Suppressor macrophage treated with lipopolysaccharide for 4 hours (primary cell): ENCODE measurements at regions not wholly inside any gene's neighbourhood (a gene's known extent, or its start where the extent isn't known, plus 50 kb on each side); places are given as distances from the start of the nearest gene placed in this dataset.
"Not testable (repeated sequence)": the region's sequence is repeated elsewhere in the genome, so short reads cannot be mapped to it uniquely, and the experiment has no call there.

Experiments used
- DNase-seq: peaks from one replicate; pipeline ENCODE4 v3.0.0-alpha.2; 2020

- DNase-seq: no peak
Observed at GRCh38 chr13:65353951-65354350, 1876.2 kb downstream of the PCDH9 start.

GRCh38 chr13:65353150-65353549, 1877.0 kb downstream of the PCDH9 start:
- not testable (repeated sequence) for DNase-seq

DNA sequence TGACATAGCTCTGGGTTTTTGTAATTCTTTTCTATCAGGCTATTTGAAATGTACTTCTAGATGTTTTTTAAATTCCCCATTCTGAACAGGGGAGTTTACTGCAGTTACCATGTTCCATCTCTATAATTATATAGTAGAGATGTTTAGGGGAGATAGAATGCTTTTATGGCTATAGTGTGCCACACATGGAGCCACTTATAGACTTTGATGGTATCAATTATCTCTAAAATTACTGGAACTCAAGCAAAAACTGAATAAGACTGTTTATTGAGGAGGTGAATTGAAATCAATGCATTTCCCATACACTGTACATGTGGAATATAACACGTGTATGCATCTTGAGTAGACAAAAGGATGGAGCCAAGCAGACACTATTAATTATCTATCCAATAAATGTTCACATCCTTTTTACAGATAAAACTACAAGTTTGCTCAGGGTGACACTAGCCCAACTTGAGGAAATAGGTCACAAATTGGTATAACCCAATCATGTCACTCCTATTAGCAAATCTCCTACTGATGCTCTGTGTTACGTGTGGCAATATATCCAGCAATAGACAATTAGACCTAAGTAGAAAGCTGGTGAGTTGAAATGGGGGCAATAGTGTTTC, 1882.6 kb downstream of the PCDH9 start:
- DNase-seq: no peak

DNA sequence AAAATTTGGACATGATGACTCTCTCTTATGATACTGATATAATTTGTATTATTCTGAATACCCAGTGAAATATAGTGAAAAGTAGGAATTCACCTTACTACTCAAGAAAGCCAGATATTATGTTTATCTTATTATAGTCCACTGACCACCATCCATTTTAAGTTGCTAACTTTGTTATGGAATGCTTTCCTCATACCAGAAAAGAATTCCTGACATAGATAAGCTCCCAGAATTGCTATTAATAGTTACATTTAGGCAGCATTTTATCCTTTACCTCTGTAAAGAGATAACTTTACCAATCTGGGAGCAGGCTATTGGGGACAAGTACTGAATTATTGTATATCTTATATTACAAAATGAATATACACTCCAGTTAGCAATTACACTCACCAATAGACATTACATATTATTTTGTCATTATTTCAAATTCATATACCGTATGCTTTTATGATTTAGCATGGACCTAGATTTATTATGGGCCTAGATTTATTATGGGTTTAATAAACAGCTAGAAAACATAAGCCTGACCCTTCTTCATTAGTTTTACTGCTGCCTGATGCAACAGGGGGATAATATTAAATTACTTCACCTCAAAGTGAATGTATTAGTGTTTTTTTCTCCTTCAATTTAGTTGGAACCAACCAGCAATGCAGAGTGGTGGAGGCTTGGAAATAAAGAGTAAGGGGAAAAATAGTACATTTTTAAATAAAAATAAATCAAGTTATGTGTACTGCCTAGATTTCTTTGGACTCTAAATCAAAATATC, 1886.1 kb downstream of the PCDH9 start:
- DNase-seq: no peak

- no peak for DNase-seq
Observed at GRCh38 chr13:65342541-65343337, 1887.4 kb downstream of the PCDH9 start.

- no peak for DNase-seq
Observed at GRCh38 chr13:65339241-65339640, 1890.9 kb downstream of the PCDH9 start.

DNA sequence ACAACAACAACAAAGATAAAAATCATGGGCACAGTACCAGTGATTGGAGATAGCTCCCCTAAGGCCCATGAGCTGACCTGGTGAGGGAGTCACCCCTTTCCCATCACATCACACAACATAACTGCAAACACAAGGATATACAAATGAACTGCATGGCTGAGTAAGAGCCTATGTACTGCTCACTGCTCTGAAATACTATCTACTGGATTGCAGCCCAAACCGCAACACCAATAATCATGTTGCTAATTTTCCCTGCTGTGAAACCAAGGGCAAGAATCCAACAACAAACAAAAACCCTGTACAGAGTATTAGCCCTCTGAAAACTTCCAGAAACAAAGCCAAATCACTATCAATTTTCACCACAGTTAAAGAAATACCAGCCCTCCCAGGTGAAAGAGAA, 1893.2 kb downstream of the PCDH9 start:
- no peak for DNase-seq

- DNase-seq: no peak
Observed at GRCh38 chr13:65336087-65336749, 1893.9 kb downstream of the PCDH9 start.

GRCh38 chr13:65330691-65331090, 1899.4 kb downstream of the PCDH9 start:
- DNase-seq: no peak

DNA sequence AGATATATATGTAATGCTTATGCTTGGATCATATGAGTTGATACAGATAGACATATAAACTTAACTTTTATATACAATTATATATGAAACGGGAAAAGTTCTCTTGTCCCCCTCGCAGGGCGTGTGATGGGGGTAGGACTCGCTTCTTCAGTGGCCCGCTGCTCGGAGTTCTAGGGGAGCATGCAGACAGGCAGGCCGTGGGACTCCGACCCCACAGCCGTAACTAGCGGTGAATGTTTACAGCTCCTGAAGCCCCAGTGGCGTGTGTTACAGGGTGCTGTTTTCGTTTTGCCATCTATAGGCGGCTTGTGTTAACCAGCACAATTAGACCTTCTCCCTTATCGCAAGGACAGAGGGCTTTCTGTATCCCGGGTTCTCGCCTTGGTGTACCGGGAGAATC, 1899.8 kb downstream of the PCDH9 start:
- no peak for DNase-seq

- DNase-seq: not testable (repeated sequence)
Observed at GRCh38 chr13:65323192-65323591, 1906.9 kb downstream of the PCDH9 start.

DNA sequence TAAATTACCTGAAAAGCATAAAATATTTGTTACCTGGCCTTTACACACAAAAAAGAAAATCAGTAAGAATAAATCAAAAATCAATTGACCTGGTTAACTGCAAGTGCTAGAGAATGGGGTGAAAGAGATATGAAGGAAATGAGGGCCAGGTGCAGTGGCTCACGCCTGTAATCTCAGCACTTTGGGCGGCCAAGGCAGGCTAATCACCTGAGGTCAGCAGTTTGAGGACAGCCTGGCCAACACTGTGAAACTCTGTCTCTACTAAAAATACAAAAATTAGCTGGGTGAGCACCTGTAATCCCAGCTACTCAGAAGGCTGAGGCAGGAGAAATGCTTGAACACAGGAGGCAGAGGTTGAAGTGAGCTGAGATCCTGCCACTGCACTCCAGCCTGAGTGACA, 1908.7 kb downstream of the PCDH9 start:
- not testable (repeated sequence) for DNase-seq

DNA sequence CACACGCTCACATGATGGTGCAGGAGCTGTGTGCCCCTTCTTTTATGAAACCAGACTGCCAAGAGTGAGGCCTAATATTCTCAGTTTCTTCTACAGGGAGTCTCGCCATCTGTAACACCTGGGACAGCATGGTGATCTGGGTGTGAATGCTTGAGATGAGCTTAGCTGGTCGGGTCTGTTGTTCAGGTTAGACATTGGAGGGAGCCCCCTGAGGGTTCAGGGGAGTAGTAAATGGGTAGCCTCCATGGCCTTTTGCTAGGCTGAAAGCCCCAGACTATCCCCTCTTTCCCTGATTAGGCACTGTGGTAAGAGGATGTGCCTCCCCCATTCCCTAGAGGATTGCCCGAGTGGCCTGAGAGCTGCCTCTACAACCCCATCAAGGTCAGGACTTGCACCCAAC, 1916.1 kb downstream of the PCDH9 start:
- no peak for DNase-seq

DNA sequence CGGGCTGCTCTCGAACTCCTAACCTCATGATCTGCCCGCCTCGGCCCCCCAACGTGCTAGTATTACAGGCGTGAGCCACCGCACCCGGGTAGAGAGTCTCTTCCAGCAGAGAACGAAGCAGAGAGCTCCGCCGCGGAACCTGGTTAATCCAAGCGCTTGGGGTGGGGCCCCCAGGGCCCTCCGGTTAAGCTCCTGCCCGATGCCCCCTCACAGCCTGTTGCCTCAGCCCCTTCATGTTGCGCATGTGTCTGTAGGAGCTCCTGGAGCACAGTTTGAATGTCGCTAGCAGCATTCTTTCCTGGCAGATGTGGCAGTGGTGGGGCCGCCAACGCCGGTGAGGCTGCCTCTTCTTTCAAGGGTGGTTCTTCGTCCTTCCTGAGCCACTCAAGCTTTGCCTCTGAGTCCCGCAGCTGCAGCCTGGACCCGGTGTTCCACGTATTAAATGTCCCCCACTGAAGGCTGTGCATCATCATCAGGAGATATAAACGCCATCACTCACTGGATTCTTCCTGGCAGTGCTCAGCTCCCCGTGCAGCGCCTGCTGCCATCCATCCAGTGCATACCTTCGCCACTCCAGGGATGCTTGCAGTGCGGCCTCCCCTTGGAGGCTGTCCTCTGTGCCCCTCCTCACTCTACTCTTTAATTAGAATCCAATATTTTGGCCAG, 1919.3 kb downstream of the PCDH9 start:
- no peak for DNase-seq

DNA sequence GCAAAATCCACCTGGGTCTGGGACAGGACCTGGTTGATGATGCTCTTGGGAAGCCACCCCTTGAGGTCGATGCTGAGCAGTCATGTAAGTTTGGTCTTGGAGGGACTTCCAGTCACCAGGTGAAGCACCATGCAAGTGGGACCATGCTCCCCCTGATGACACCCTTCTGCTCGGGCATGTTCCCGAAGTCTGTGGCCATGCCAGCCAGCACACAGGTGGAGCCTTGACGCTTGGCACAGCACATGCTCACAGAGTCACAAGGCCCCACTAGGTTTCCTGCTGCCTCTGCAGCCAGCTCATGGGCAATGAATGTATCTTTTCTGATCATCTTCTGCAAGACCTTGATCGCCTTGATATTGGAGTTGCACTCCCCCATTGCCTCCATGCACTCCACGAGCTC, 1920.2 kb downstream of the PCDH9 start:
- DNase-seq: no peak

DNA sequence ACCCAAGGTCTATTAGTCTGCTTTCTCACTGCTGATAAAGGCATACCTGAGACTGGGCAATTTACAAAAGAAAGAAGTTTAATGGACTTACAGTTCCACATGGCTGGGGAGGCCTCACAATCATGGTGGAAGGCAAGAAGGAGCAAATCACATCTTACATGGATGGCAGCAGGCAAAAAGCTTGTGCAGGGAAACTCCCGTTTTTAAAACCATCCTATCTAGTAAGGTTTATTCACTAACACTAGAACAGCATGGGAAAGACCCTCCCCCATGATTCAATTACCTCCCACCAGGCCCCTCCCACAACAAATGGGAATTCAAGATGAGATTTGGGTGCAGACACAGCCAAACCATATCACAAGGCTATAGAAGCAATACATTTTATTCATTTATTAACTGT, 1921.4 kb downstream of the PCDH9 start:
- DNase-seq: not testable (repeated sequence)

DNA sequence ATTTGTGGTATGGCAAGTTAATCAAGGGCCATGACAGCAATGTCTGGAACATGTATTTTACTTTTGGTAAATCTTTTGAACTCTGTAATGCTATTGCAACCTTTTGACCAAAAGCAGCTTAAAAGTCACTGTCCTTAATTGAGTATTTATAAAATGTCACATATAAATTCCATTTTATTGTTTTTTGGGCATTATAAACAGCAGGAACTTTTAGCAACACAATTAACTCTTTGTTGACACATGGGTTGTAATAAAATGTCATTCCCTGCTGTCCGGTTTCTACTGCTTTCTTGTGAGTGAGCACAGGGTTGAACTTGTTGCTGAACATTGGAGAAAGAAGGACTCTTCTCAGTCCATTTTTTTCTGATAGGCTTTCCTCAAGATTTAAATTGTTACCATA, 1923.1 kb downstream of the PCDH9 start:
- no peak for DNase-seq

- DNase-seq: no peak
Observed at GRCh38 chr13:65302691-65303090, 1927.4 kb downstream of the PCDH9 start.

DNA sequence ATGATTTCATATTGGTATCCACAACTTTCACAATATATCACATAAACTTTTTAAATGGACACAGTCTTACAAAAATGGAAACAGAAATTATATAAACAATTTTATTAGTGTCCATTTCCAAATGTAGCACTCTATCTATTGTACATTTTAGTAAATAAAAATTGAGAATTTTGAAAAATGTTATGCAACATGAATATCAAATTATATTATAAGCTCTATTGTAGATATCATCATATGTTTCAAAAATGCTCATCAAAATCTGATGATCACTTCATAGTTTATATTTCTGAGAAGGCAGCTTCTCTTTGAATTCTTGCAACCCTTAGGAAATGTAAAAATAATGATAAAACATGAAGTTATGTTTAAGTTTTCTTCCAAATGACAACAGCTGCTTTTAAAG, 1928.6 kb downstream of the PCDH9 start:
- DNase-seq: no peak

- no peak for DNase-seq
Observed at GRCh38 chr13:65300220-65300619, 1929.9 kb downstream of the PCDH9 start.

- DNase-seq: no peak
Observed at GRCh38 chr13:65293530-65294198, 1936.5 kb downstream of the PCDH9 start.

- no peak for DNase-seq
Observed at GRCh38 chr13:65292488-65292901, 1937.6 kb downstream of the PCDH9 start.
